OCI-LY1 (cell line): ENCODE measurements at regions not wholly inside any gene's neighbourhood (a gene's known extent, or its start where the extent isn't known, plus 50 kb on each side); places are given as distances from the start of the nearest gene placed in this dataset.

Experiments
- H2AFZ ChIP-seq: fragments of 200-600 bp; sonication (generic), shearing (Covaris generic); 2 replicates; pipeline ENCODE4 v1.6.0; 2014; ENCODE audit warnings: antibody characterized with exemption, mild to moderate bottlenecking, low read length
- H3F3A ChIP-seq: fragments of 200-600 bp; sonication (generic), shearing (Covaris generic); 2 replicates; pipeline ENCODE4 v1.6.0; 2014; ENCODE audit warnings: mild to moderate bottlenecking, antibody characterized with exemption, low read length, moderate library complexity; ENCODE audit not compliant: insufficient read depth
- H3K27ac ChIP-seq: fragments of 200-600 bp; sonication (generic); 2 replicates; pipeline ENCODE4 v1.5.1; 2014; ENCODE audit warnings: low read length, mixed run types, mild to moderate bottlenecking, low read depth; ENCODE audit not compliant: poor library complexity, severe bottlenecking
- H3K27me3 ChIP-seq: fragments of 200-600 bp; sonication (generic); 2 replicates; pipeline ENCODE4 v1.6.0; 2014; ENCODE audit warnings: antibody characterized with exemption, mild to moderate bottlenecking, low read length, moderate library complexity; ENCODE audit not compliant: insufficient read depth
- H3K36me3 ChIP-seq: fragments of 200-600 bp; sonication (generic); 2 replicates; pipeline ENCODE4 v1.6.1; 2014; ENCODE audit warnings: mild to moderate bottlenecking, antibody characterized with exemption, low read length, moderate library complexity, mixed read lengths; ENCODE audit not compliant: insufficient read depth
- H3K4me1 ChIP-seq: fragments of 200-600 bp; sonication (generic); 2 replicates; pipeline ENCODE4 v1.5.1; 2014; ENCODE audit warnings: mild to moderate bottlenecking, low read length, moderate library complexity; ENCODE audit not compliant: insufficient read depth, severe bottlenecking
- H3K4me2 ChIP-seq: fragments of 200-600 bp; sonication (generic), shearing (Covaris generic); 2 replicates; pipeline ENCODE4 v1.6.1; 2014; ENCODE audit warnings: low read length
- H3K4me3 ChIP-seq: fragments of 200-600 bp; sonication (generic); 2 replicates; pipeline ENCODE4 v1.5.1; 2014; ENCODE audit warnings: low read length, low read depth, mild to moderate bottlenecking, mixed read lengths; ENCODE audit not compliant: poor library complexity, severe bottlenecking
- H3K79me2 ChIP-seq: fragments of 200-600 bp; shearing (Covaris generic); 2 replicates; pipeline ENCODE4 v1.6.1; 2016; ENCODE audit warnings: mixed run types, low read length, mixed read lengths; ENCODE audit not compliant: insufficient read depth
- H3K9ac ChIP-seq: fragments of 200-600 bp; sonication (generic), shearing (Covaris generic); 2 replicates; pipeline ENCODE4 v1.6.1; 2014; ENCODE audit warnings: mild to moderate bottlenecking, low read length, mixed read lengths
- H3K9me2 ChIP-seq: fragments of 200-600 bp; sonication (generic), shearing (Covaris generic); 2 replicates; pipeline ENCODE4 v1.6.1; 2014; ENCODE audit warnings: low read depth, mild to moderate bottlenecking, low read length, mixed read lengths
- H3K9me3 ChIP-seq: fragments of 200-600 bp; shearing (Covaris generic); 2 replicates; pipeline ENCODE4 v1.6.1; 2014; ENCODE audit warnings: low read length, mixed read lengths
- H4K20me1 ChIP-seq: fragments of 200-600 bp; sonication (generic), shearing (Covaris generic); 2 replicates; pipeline ENCODE4 v1.6.0; 2016; ENCODE audit warnings: mild to moderate bottlenecking, low read length; ENCODE audit not compliant: insufficient read depth
- EZH2 ChIP-seq: fragments of 200-600 bp; sonication (generic), shearing (Covaris generic); IDR thresholded peaks from 2 replicates; pipeline ENCODE4 v1.8.0; 2017; ENCODE audit warnings: borderline replicate concordance, mixed run types, mild to moderate bottlenecking, antibody characterized with exemption, low read length, moderate library complexity, mixed read lengths
- TF ChIP-seq, protein P1 (sequence below): fragments of 200-600 bp; sonication (generic), shearing (Covaris generic); IDR thresholded peaks from 2 replicates; pipeline ENCODE4 v1.5.1; 2017; ENCODE audit warnings: mild to moderate bottlenecking, antibody characterized with exemption, low read length, moderate library complexity, mixed read lengths

DNA sequence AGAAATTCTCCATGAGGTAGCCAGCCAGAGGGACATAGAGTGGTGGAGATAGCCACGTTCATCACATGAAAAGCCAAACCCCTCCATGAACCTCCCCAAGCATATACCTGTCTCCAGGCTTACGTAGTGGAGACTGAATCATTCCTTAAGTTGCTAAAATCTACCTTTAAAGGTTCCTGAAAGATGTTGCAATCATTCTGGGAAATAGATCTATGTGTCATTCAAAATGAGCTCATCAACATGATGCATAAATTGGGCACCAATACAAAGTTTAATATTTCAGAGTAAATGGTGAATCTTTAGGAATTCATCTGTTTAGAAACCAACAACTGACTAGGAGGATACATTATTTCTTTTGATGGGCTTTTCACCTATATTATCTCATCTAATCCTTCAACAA lies 362.6 kb upstream of the ID2 start:
- Histone ChIP-seq H3K4me1 (peaks cover 1% of the 10 kb centered on the region), H3K4me3 (no peak overlapping the region), H3K36me3 (peaks cover 6% of the 10 kb centered on the region; the same call in 1 of the 2 replicates), H3K27me3 (0 out of 2 replicates have a peak, but pooled peaks cover 3% of the 10 kb centered on the region), H4K20me1 (no peaks in the 10 kb centered on the region), H3F3A (no peaks in the 10 kb centered on the region), H3K9me3 (no peaks in the 10 kb centered on the region), H3K9ac (no peak overlapping the region), H3K9me2 (no peaks in the 10 kb centered on the region), H3K79me2 (no peaks in the 10 kb centered on the region), H3K27ac (no peak overlapping the region), H2AFZ (no peak overlapping the region), H3K4me2 (no peak overlapping the region)
- no peak for TF ChIP-seq EZH2
- TF ChIP-seq, protein P1, sequence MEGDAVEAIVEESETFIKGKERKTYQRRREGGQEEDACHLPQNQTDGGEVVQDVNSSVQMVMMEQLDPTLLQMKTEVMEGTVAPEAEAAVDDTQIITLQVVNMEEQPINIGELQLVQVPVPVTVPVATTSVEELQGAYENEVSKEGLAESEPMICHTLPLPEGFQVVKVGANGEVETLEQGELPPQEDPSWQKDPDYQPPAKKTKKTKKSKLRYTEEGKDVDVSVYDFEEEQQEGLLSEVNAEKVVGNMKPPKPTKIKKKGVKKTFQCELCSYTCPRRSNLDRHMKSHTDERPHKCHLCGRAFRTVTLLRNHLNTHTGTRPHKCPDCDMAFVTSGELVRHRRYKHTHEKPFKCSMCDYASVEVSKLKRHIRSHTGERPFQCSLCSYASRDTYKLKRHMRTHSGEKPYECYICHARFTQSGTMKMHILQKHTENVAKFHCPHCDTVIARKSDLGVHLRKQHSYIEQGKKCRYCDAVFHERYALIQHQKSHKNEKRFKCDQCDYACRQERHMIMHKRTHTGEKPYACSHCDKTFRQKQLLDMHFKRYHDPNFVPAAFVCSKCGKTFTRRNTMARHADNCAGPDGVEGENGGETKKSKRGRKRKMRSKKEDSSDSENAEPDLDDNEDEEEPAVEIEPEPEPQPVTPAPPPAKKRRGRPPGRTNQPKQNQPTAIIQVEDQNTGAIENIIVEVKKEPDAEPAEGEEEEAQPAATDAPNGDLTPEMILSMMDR: no peak

DNA sequence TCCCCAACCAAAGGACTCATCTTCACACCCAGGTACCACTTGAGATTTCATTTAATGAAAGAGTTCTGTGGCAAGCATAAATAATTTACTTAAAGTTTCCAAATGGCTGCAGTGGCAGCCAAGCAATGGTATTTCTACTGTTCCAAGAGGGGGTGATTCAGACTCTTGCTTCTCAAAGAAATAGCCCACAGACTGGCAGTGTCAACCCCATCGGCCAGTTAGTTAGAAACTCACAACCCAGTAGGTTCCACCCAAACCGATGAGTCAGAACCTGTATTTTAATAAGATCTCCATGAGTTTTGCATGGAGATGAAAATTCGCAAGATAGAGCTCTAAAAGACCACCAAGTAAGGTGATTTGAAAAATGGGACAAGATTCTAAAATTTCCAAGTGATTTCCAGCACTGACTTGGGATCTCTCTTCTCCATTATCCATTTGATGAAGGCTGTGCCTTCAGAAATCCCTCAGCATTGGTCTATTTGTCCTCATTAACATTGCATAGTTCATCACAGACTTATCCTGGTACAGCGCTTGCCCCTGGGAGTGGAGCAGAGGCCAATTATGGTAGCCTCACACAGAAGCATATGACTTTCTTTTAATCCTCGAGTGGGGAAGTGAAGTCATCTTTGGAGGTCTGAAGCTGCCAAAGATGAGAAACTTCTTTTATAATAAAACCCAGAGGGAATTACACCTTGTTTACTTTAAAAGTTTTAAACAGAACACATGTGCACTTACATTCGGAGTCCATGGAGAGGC lies 361.4 kb upstream of the ID2 start:
- H3K4me3 ChIP-seq: no peak overlapping the region
- no peaks in the 10 kb centered on the region for H4K20me1 ChIP-seq
- H3K79me2 ChIP-seq: no peaks in the 10 kb centered on the region
- no peak overlapping the region for H2AFZ ChIP-seq
- no peaks in the 10 kb centered on the region for H3F3A ChIP-seq
- H3K36me3 ChIP-seq: peaks cover 6% of the 10 kb centered on the region; the same call in 1 of the 2 replicates
- peaks cover 4% of the 10 kb centered on the region for H3K4me1 ChIP-seq
- no peak for TF ChIP-seq EZH2
- TF ChIP-seq, protein P1: no peak
- H3K27me3 ChIP-seq: 0 out of 2 replicates have a peak, but pooled peaks cover 3% of the 10 kb centered on the region
- H3K9me3 ChIP-seq: no peaks in the 10 kb centered on the region
- no peak overlapping the region for H3K27ac ChIP-seq
- H3K4me2 ChIP-seq: no peak overlapping the region
- no peak overlapping the region for H3K9ac ChIP-seq
- no peaks in the 10 kb centered on the region for H3K9me2 ChIP-seq

DNA sequence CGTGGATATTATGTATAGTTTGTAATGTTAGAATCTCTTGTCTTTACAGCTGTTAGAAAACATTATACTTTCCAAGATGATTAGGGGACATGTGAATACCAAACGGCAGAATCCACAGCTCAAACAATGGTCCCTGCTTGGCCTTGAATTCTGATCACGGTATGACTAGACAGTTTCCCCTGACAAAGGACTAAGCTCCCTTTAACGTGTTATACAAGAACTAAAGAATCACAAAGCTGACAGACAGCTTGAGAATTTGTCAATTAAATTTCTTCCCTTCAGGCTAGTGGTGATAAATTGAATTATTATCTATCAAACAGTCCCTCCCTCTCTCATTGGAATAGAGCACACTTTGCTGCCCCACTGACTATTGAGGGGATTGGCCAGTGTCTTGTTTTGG lies 359.2 kb upstream of the ID2 start:
- Histone ChIP-seq H3K9me2 (no peaks in the 10 kb centered on the region), H3K4me3 (no peak overlapping the region), H3K9me3 (no peaks in the 10 kb centered on the region), H3F3A (no peaks in the 10 kb centered on the region), H3K9ac (no peak overlapping the region), H3K27ac (no peak overlapping the region), H3K4me1 (peaks cover 4% of the 10 kb centered on the region), H3K27me3 (0 out of 2 replicates have a peak, but pooled peaks cover 3% of the 10 kb centered on the region), H3K79me2 (no peaks in the 10 kb centered on the region), H3K36me3 (peaks cover 6% of the 10 kb centered on the region; the same call in 1 of the 2 replicates), H3K4me2 (no peak overlapping the region), H2AFZ (no peak overlapping the region), H4K20me1 (no peaks in the 10 kb centered on the region)
- TF ChIP-seq EZH2: no peak
- TF ChIP-seq, protein P1: no peak
